ENCODE measurements at regions not wholly inside any gene's neighbourhood (a gene's known extent, or its start where the extent isn't known, plus 50 kb on each side); places are given as distances from the start of the nearest gene placed in this dataset.

DNA sequence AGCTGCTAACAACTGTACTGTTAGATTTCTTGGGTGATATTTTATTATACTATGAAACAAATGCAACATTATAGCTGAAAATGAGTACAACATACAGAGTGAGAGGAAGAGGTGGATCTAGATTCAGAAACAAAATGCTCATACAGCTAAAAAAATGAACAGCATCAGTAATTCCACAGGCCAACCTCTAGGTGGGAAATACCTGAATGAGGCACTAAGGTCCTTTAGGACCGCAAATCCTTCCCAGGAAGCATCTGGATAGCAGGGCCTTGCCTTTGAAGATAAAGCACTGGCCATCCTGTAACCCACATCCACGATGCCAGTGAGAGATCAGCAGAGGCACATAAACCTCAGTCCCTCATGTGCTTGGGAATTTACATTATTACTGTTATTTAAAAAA, 310.8 kb downstream of the YTHDC2 start:
- TF ChIP-seq, protein P1, sequence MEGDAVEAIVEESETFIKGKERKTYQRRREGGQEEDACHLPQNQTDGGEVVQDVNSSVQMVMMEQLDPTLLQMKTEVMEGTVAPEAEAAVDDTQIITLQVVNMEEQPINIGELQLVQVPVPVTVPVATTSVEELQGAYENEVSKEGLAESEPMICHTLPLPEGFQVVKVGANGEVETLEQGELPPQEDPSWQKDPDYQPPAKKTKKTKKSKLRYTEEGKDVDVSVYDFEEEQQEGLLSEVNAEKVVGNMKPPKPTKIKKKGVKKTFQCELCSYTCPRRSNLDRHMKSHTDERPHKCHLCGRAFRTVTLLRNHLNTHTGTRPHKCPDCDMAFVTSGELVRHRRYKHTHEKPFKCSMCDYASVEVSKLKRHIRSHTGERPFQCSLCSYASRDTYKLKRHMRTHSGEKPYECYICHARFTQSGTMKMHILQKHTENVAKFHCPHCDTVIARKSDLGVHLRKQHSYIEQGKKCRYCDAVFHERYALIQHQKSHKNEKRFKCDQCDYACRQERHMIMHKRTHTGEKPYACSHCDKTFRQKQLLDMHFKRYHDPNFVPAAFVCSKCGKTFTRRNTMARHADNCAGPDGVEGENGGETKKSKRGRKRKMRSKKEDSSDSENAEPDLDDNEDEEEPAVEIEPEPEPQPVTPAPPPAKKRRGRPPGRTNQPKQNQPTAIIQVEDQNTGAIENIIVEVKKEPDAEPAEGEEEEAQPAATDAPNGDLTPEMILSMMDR (IDR thresholded peaks at IDR 0.05) = no peak
- TF ChIP-seq POLR2A (IDR thresholded peaks at IDR 0.05) = no peak

Measured in right lobe of liver (tissue), 4 donors.